Embryonic facial prominence (tissue), 1 donor: ENCODE measurements at regions not wholly inside any gene's neighbourhood (a gene's known extent, or its start where the extent isn't known, plus 50 kb on each side); places are given as distances from the start of the nearest gene placed in this dataset.
A peak's percentile ranks its signal among the peaks of the same experiment; 100 is the strongest.

Source experiments
- DNase-seq: peaks from one replicate; pipeline ENCODE4 v3.0.0-alpha.2; 2016; ENCODE audit errors: extremely low spot score

- DNase-seq = no peak
Measured at GRCh38 chr3:180185650-180186049, 148.9 kb upstream of the PEX5L start.

GRCh38 chr3:180188512-180189309 lies 152.0 kb upstream of the PEX5L start:
- DNase-seq = no peak

- DNase-seq = no peak
Measured at GRCh38 chr3:180189310-180189648, 152.5 kb upstream of the PEX5L start.

- no peak for DNase-seq
Measured at GRCh38 chr3:180196658-180197057, 159.9 kb upstream of the PEX5L start.

GRCh38 chr3:180199417-180199995 lies 162.8 kb upstream of the PEX5L start:
- DNase-seq = no peak

- DNase-seq = no peak
Measured at GRCh38 chr3:180215866-180216265, 179.1 kb upstream of the PEX5L start.

GRCh38 chr3:180223268-180223667 lies 186.5 kb upstream of the PEX5L start:
- no peak for DNase-seq

- DNase-seq = no peak
Measured at GRCh38 chr3:180229113-180229512, 192.4 kb upstream of the PEX5L start.

- DNase-seq = no peak
Measured at GRCh38 chr3:180239939-180240338, 203.2 kb upstream of the PEX5L start.

GRCh38 chr3:180246688-180247195 lies 210.0 kb upstream of the PEX5L start:
- DNase-seq = no peak

GRCh38 chr3:180250172-180250571 lies 213.4 kb upstream of the PEX5L start:
- no peak for DNase-seq

- DNase-seq = no peak
Measured at GRCh38 chr3:180252683-180253082, 215.9 kb upstream of the PEX5L start.

- no peak for DNase-seq
Measured at GRCh38 chr3:180253283-180253682, 216.5 kb upstream of the PEX5L start.

- DNase-seq = no peak
Measured at GRCh38 chr3:180264479-180264878, 227.7 kb upstream of the PEX5L start.

GRCh38 chr3:180265551-180265950 lies 228.8 kb upstream of the PEX5L start:
- no peak for DNase-seq

GRCh38 chr3:180267202-180267843 lies 230.6 kb upstream of the PEX5L start:
- no peak for DNase-seq

- DNase-seq = no peak
Measured at GRCh38 chr3:180274536-180274935, 237.8 kb upstream of the PEX5L start.

- no peak for DNase-seq
Measured at GRCh38 chr3:180275176-180275575, 238.4 kb upstream of the PEX5L start.

GRCh38 chr3:180277041-180277440 lies 240.3 kb upstream of the PEX5L start:
- peak; percentile 70 for DNase-seq

- DNase-seq = no peak
Measured at GRCh38 chr3:180278583-180279188, 241.9 kb upstream of the PEX5L start.

GRCh38 chr3:180280555-180280954 lies 243.8 kb upstream of the PEX5L start:
- no peak for DNase-seq

- no peak for DNase-seq
Measured at GRCh38 chr3:180282386-180282785, 245.6 kb upstream of the PEX5L start.

GRCh38 chr3:180283251-180283650 lies 246.5 kb upstream of the PEX5L start:
- no peak for DNase-seq
